BE2C (cell line): ENCODE measurements at regions not wholly inside any gene's neighbourhood (a gene's known extent, or its start where the extent isn't known, plus 50 kb on each side); places are given as distances from the start of the nearest gene placed in this dataset.
A peak's percentile ranks its signal among the peaks of the same experiment; 100 is the strongest.
"Not testable (repeated sequence)": the region's sequence is repeated elsewhere in the genome, so short reads cannot be mapped to it uniquely, and the experiment has no call there.

ENCODE experiments used
- DNase-seq: peaks from one replicate; pipeline ENCODE4 v3.0.0-alpha.2; 2020
- H3K27me3 ChIP-seq: fragments of 250-450 bp; sonication (Bioruptor Pico); 2 replicates; pipeline ENCODE4 v1.5.1; 2020; ENCODE audit warnings: mild to moderate bottlenecking
- H3K36me3 ChIP-seq: fragments of 250-450 bp; sonication (Bioruptor Pico); 2 replicates; pipeline ENCODE4 v1.5.1; 2020; ENCODE audit warnings: mild to moderate bottlenecking
- H3K4me1 ChIP-seq: fragments of 250-450 bp; sonication (Bioruptor Pico); 2 replicates; pipeline ENCODE4 v1.5.1; 2020
- H3K4me3 ChIP-seq: 2 replicates; pipeline ENCODE4 v1.5.1; 2011; ENCODE audit warnings: low read depth, low read length
- H3K9me3 ChIP-seq: fragments of 250-450 bp; sonication (Bioruptor Pico); 2 replicates; pipeline ENCODE4 v1.5.1; 2020
- CTCF ChIP-seq: IDR thresholded peaks from 2 replicates; pipeline ENCODE4 v1.5.1; 2012; ENCODE audit warnings: mild to moderate bottlenecking, low read depth, low read length

GRCh38 chr2:75379476-75380210, 180.3 kb upstream of the TACR1 start:
- H3K9me3 ChIP-seq: no peaks in the 10 kb centered on the region
- H3K36me3 ChIP-seq: no peaks in the 10 kb centered on the region
- H3K4me1 ChIP-seq: no peaks in the 10 kb centered on the region
- no peak overlapping the region for H3K4me3 ChIP-seq
- no peaks in the 10 kb centered on the region for H3K27me3 ChIP-seq
- no peak for DNase-seq
- TF ChIP-seq CTCF: no peak

GRCh38 chr2:75375646-75376582, 176.6 kb upstream of the TACR1 start:
- Histone ChIP-seq H3K27me3 (no peaks in the 10 kb centered on the region), H3K4me1 (no peaks in the 10 kb centered on the region), H3K36me3 (no peaks in the 10 kb centered on the region), H3K4me3 (no peak overlapping the region), H3K9me3 (no peaks in the 10 kb centered on the region)
- DNase-seq: no peak
- no peak for TF ChIP-seq CTCF

GRCh38 chr2:75374414-75374957, 175.2 kb upstream of the TACR1 start:
- peak; percentile 37 for DNase-seq
- H3K9me3 ChIP-seq, H3K36me3 ChIP-seq, H3K27me3 ChIP-seq, H3K4me1 ChIP-seq, H3K4me3 ChIP-seq: not testable (repeated sequence)

GRCh38 chr2:75367401-75367800, 168.1 kb upstream of the TACR1 start:
- Histone ChIP-seq H3K4me3 (no peak overlapping the region), H3K27me3 (no peaks in the 10 kb centered on the region), H3K9me3 (no peaks in the 10 kb centered on the region), H3K36me3 (no peaks in the 10 kb centered on the region), H3K4me1 (no peaks in the 10 kb centered on the region)
- no peak for TF ChIP-seq CTCF
- no peak for DNase-seq

- Histone ChIP-seq H3K27me3 (no peaks in the 10 kb centered on the region), H3K4me3 (no peak overlapping the region), H3K4me1 (no peaks in the 10 kb centered on the region), H3K9me3 (no peaks in the 10 kb centered on the region), H3K36me3 (no peaks in the 10 kb centered on the region)
- DNase-seq: no peak
- no peak for TF ChIP-seq CTCF
Observed at GRCh38 chr2:75361486-75361885, 162.2 kb upstream of the TACR1 start.

GRCh38 chr2:75360945-75361344, 161.6 kb upstream of the TACR1 start:
- DNase-seq: no peak
- no peaks in the 10 kb centered on the region for H3K4me1 ChIP-seq

More at GRCh38 chr2:75360945-75361344, 161.6 kb upstream of the TACR1 start:
- no peak for TF ChIP-seq CTCF
- Histone ChIP-seq H3K36me3 (no peaks in the 10 kb centered on the region), H3K9me3 (no peaks in the 10 kb centered on the region), H3K4me3 (no peak overlapping the region), H3K27me3 (no peaks in the 10 kb centered on the region)
